ENCODE measurements at regions not wholly inside any gene's neighbourhood (a gene's known extent, or its start where the extent isn't known, plus 50 kb on each side); places are given as distances from the start of the nearest gene placed in this dataset.

DNA sequence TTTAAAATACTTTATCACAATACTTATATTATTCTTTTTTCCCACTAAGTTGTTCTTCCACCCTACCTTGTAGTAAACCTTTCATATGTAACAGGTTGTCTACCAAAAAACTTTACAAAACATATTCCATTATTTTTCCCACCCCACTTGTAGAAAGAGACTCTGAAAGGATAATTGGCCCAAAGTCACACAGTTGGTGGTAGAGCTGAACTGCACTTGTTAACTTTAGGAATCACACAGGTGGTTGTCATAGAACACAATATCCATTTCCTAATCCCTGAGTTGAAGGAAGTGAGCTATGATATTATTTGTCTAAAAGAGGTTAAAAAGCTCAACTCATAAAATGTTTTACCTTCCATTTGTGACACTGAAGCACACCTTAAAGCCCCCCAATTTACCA is 188.8 kb upstream of the FOXP2 start:
- ATAC-seq (no peak), DNase-seq (no peak)
- H3K27ac ChIP-seq = no peak overlapping the region
- intact Hi-C loops (cut with DNase I) = no loop called here
- H3K27me3 ChIP-seq = no peaks in the 10 kb centered on the region
- H3K4me1 ChIP-seq = no peaks in the 10 kb centered on the region
- no peaks in the 10 kb centered on the region for H3K9me3 ChIP-seq
- H3K36me3 ChIP-seq = no peaks in the 10 kb centered on the region
- no peak overlapping the region for H3K4me3 ChIP-seq
- TF ChIP-seq, protein P1, sequence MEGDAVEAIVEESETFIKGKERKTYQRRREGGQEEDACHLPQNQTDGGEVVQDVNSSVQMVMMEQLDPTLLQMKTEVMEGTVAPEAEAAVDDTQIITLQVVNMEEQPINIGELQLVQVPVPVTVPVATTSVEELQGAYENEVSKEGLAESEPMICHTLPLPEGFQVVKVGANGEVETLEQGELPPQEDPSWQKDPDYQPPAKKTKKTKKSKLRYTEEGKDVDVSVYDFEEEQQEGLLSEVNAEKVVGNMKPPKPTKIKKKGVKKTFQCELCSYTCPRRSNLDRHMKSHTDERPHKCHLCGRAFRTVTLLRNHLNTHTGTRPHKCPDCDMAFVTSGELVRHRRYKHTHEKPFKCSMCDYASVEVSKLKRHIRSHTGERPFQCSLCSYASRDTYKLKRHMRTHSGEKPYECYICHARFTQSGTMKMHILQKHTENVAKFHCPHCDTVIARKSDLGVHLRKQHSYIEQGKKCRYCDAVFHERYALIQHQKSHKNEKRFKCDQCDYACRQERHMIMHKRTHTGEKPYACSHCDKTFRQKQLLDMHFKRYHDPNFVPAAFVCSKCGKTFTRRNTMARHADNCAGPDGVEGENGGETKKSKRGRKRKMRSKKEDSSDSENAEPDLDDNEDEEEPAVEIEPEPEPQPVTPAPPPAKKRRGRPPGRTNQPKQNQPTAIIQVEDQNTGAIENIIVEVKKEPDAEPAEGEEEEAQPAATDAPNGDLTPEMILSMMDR (IDR thresholded peaks at IDR 0.05) = no peak

DNA sequence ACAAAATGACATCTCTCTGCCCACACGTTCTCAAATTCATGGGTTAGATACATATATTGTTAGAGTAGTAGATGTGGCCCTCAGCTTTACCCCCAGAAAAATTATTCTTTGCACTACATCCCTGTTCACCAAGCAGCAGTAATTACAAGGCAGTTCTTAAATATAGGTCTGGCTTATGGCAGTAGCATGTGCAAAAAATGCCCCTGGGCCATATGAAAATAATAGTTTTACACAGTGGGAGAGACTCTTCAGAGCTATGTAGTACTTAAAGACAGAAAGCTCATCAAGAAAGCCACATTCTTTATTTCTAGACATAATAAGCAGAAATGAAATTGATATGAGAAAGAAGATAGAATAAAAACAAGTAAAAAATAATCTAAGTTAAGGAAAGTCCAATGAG is 196.3 kb upstream of the FOXP2 start:
- no peak overlapping the region for H3K27ac ChIP-seq
- 72 to 77% methylated on average over 1 of the region's 1 CpG for WGBS, 2 donors
- H3K27me3 ChIP-seq = no peaks in the 10 kb centered on the region
- H3K36me3 ChIP-seq = no peaks in the 10 kb centered on the region
- ATAC-seq = no peak
- H3K9me3 ChIP-seq = no peaks in the 10 kb centered on the region
- TF ChIP-seq, protein P1 (IDR thresholded peaks at IDR 0.05) = no peak
- intact Hi-C loops (cut with DNase I) = no loop called here
- no peak for DNase-seq
- H3K4me3 ChIP-seq = no peak overlapping the region
- H3K4me1 ChIP-seq = no peaks in the 10 kb centered on the region

DNA sequence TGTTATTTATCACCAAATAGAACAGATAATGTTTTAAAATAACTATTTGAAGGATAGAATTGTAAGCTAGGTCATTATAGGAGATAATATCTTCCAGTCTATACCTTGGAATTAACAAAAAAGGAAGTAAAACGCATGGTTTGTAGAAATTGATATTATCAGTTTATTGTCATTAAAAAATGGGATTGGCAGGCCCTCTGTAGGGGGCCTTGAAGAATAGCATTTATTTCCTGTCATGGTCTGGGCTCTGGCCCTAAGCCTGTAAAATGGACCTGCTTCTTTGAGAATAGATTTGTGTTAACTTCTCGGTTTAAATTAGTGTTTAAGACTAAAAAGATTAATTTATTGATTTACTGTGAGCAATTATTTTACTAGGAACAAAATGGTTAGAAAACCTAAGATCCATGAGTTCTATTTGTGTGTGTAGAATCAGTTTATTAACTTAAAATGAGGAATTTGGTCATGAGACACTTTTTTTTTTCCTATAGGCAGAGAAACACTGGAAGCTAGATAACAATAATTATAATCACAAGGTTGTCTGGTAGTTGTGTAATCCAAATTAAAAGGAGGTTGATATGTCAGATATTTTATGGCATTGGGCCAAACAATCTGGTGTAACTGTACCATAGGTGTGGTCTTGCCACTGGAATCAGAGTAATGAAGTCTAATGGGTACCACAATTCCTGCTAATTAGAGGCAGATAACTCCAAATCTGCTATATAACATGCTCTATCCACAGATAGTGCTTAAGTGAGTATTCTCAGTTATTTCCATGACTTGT is 197.4 kb upstream of the FOXP2 start:
- Histone ChIP-seq H3K27me3 (no peaks in the 10 kb centered on the region), H3K4me1 (no peaks in the 10 kb centered on the region), H3K4me3 (no peak overlapping the region), H3K27ac (no peak overlapping the region), H3K36me3 (no peaks in the 10 kb centered on the region), H3K9me3 (no peaks in the 10 kb centered on the region)
- TF ChIP-seq, protein P1 (IDR thresholded peaks at IDR 0.05) = peak in 1 of 9 donors; percentile 7
- 47 to 52% methylated on average over 2 of the region's 2 CpGs for WGBS, 2 donors
- no peak for DNase-seq
- no peak for ATAC-seq
- intact Hi-C loops (cut with DNase I) = no loop called here

DNA sequence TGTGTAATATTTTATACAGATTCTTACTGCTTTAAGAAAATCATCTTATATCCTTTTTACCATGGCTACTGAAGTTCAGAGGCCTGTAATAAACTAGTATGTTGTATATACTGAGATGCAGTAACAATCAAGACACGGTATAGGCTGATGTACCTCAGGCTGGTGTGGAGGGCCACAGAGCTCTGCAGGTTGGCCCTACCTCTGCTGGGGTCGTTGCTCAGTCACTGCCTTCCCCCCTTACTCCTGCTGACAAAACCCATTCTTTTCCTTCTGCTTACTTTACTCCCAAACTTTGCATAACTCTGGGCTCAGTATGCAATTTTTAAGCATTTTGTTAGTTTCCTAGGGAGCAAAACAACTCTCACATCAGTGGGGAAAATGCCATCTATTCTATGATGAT is 200.1 kb upstream of the FOXP2 start:
- TF ChIP-seq, protein P1 (IDR thresholded peaks at IDR 0.05) = no peak
- no peak overlapping the region for H3K4me3 ChIP-seq
- H3K9me3 ChIP-seq = no peaks in the 10 kb centered on the region
- no peaks in the 10 kb centered on the region for H3K4me1 ChIP-seq
- H3K27ac ChIP-seq = no peak overlapping the region
- DNase-seq (no peak), ATAC-seq (no peak)
- WGBS, 2 donors = 27 to 45% methylated on average over 2 of the region's 2 CpGs
- intact Hi-C loops (cut with DNase I) = no loop called here
- no peaks in the 10 kb centered on the region for H3K36me3 ChIP-seq
- no peaks in the 10 kb centered on the region for H3K27me3 ChIP-seq

Data from heart right ventricle (tissue), 16 donors.